ENCODE measurements at regions not wholly inside any gene's neighbourhood (a gene's known extent, or its start where the extent isn't known, plus 50 kb on each side); places are given as distances from the start of the nearest gene placed in this dataset.

DNA sequence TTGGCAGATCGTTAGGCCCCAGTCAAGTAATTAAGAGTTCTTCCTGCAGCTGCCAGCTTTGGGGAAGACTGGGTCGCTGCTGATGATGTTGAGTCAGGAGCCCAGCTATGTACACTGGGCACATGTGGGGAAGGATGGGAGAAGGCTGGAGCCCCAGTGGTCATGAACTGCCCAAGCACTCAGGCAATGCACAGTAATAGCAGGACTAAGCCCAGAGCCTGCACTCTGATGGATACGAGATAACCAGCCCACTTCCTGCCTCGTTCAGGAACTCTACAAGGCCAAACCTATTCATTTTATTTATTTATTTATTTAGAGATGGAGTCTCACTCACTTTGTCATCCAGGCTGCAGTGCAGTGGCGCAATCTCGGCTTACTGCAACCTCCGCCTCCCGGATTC is 81.1 kb upstream of the BTG3 start:
- TF ChIP-seq, protein P1, sequence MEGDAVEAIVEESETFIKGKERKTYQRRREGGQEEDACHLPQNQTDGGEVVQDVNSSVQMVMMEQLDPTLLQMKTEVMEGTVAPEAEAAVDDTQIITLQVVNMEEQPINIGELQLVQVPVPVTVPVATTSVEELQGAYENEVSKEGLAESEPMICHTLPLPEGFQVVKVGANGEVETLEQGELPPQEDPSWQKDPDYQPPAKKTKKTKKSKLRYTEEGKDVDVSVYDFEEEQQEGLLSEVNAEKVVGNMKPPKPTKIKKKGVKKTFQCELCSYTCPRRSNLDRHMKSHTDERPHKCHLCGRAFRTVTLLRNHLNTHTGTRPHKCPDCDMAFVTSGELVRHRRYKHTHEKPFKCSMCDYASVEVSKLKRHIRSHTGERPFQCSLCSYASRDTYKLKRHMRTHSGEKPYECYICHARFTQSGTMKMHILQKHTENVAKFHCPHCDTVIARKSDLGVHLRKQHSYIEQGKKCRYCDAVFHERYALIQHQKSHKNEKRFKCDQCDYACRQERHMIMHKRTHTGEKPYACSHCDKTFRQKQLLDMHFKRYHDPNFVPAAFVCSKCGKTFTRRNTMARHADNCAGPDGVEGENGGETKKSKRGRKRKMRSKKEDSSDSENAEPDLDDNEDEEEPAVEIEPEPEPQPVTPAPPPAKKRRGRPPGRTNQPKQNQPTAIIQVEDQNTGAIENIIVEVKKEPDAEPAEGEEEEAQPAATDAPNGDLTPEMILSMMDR (conservative IDR thresholded peaks at IDR 0.05) = no peak
- no peak for TF ChIP-seq EZH2 (IDR thresholded peaks at IDR 0.05; ENCODE audit: low read depth)

All from PC-9 (cell line).